Thymus (tissue), 11 donors: ENCODE measurements at regions not wholly inside any gene's neighbourhood (a gene's known extent, or its start where the extent isn't known, plus 50 kb on each side); places are given as distances from the start of the nearest gene placed in this dataset.

Experiments
- DNase-seq, 9 donors: peaks; one replicate each; pipeline ENCODE4 v3.0.0-alpha.2; 2013; ENCODE audit warnings: low spot score in 9 of 9, low read depth in 6 of 9, missing footprints in 1 of 9
- H3K27ac ChIP-seq, 2 donors: one replicate each; pipeline ENCODE4 v1.5.1; 2013; ENCODE audit warnings: control low read depth in 1 of 2, low read depth in 1 of 2, low read length in 1 of 2, mild to moderate bottlenecking in 1 of 2, moderate library complexity in 1 of 2
- H3K27me3 ChIP-seq, 2 donors: one replicate each; pipeline ENCODE4 v1.5.1; 2013; ENCODE audit warnings: low read length in 1 of 2; ENCODE audit not compliant: control insufficient read depth in 2 of 2, insufficient read depth in 1 of 2
- H3K36me3 ChIP-seq, 2 donors: one replicate each; pipeline ENCODE4 v1.5.1; 2013; ENCODE audit warnings: low read length in 1 of 2, mild to moderate bottlenecking in 1 of 2, moderate library complexity in 1 of 2; ENCODE audit not compliant: control insufficient read depth in 2 of 2, insufficient read depth in 2 of 2
- H3K4me1 ChIP-seq, 2 donors: one replicate each; pipeline ENCODE4 v1.5.1; 2013; ENCODE audit warnings: low read length in 2 of 2; ENCODE audit not compliant: control insufficient read depth in 2 of 2, insufficient read depth in 2 of 2
- H3K4me3 ChIP-seq, 2 donors: one replicate each; pipeline ENCODE4 v1.5.1; 2013; ENCODE audit warnings: low read length in 2 of 2, control low read depth in 1 of 2, mild to moderate bottlenecking in 1 of 2
- H3K9me3 ChIP-seq, 2 donors: one replicate each; pipeline ENCODE4 v1.5.1; 2013; ENCODE audit warnings: low read length in 1 of 2, mild to moderate bottlenecking in 1 of 2; ENCODE audit not compliant: control insufficient read depth in 2 of 2, insufficient read depth in 1 of 2
- WGBS: extraction: QIAGEN DNeasy Blood & Tissue Kit; methylation state at CpG from one replicate; pipeline ENCODE4 v1.1.7; 2013; 5-methylcytosine and 5-hydroxymethylcytosine counted together
- donor health status: healthy.

GRCh38 chr20:39103732-39104131, 141.6 kb downstream of the DHX35 start:
- H3K4me1 ChIP-seq: no peaks in the 10 kb centered on the region
- H3K4me3 ChIP-seq: no peak overlapping the region
- H3K27ac ChIP-seq: no peak overlapping the region
- no peaks in the 10 kb centered on the region for H3K36me3 ChIP-seq
- DNase-seq: no peak
- no peaks in the 10 kb centered on the region for H3K9me3 ChIP-seq
- 98% methylated on average over 1 of the region's 1 CpG for whole genome bisulfite sequencing
- peaks cover 0 to 1% of the 10 kb centered on the region in 2 donors for H3K27me3 ChIP-seq

- no peaks in the 10 kb centered on the region for H3K36me3 ChIP-seq
- no peaks in the 10 kb centered on the region for H3K9me3 ChIP-seq
- peaks cover 0 to 2% of the 10 kb centered on the region in 2 donors for H3K27me3 ChIP-seq
- no peaks in the 10 kb centered on the region for H3K4me1 ChIP-seq
- 96% methylated on average over 4 of the region's 4 CpGs for WGBS
- H3K4me3 ChIP-seq: no peak overlapping the region
- no peak for DNase-seq
- H3K27ac ChIP-seq: no peak overlapping the region
Observed at GRCh38 chr20:39103305-39103704, 141.2 kb downstream of the DHX35 start.

GRCh38 chr20:39101895-39102294, 139.8 kb downstream of the DHX35 start:
- Histone ChIP-seq H3K4me3 (no peak overlapping the region), H3K27me3 (peaks cover 0 to 2% of the 10 kb centered on the region in 2 donors), H3K27ac (no peak overlapping the region), H3K36me3 (no peaks in the 10 kb centered on the region), H3K9me3 (no peaks in the 10 kb centered on the region), H3K4me1 (no peaks in the 10 kb centered on the region)
- no peak for DNase-seq
- 97% methylated on average over 3 of the region's 3 CpGs for WGBS

- Histone ChIP-seq H3K4me1 (no peaks in the 10 kb centered on the region), H3K27me3 (peaks cover 0 to 2% of the 10 kb centered on the region in 2 donors), H3K27ac (no peak overlapping the region), H3K9me3 (no peaks in the 10 kb centered on the region), H3K36me3 (no peaks in the 10 kb centered on the region), H3K4me3 (no peak overlapping the region)
- no peak for DNase-seq
- WGBS: 33% methylated on average over 6 of the region's 6 CpGs
Observed at GRCh38 chr20:39100691-39101090, 138.5 kb downstream of the DHX35 start.

GRCh38 chr20:39097889-39098288, 135.7 kb downstream of the DHX35 start:
- no peak for DNase-seq
- WGBS: 62% methylated on average over 3 of the region's 3 CpGs
- H3K36me3 ChIP-seq: no peaks in the 10 kb centered on the region
- H3K4me1 ChIP-seq: no peaks in the 10 kb centered on the region
- H3K27me3 ChIP-seq: peaks cover 0 to 2% of the 10 kb centered on the region in 2 donors
- no peak overlapping the region for H3K4me3 ChIP-seq
- no peak overlapping the region for H3K27ac ChIP-seq
- no peaks in the 10 kb centered on the region for H3K9me3 ChIP-seq

GRCh38 chr20:39095870-39096269, 133.7 kb downstream of the DHX35 start:
- Histone ChIP-seq H3K27ac (no peak overlapping the region), H3K27me3 (peaks cover 0 to 2% of the 10 kb centered on the region in 2 donors), H3K9me3 (no peaks in the 10 kb centered on the region), H3K36me3 (no peaks in the 10 kb centered on the region), H3K4me1 (no peaks in the 10 kb centered on the region), H3K4me3 (no peak overlapping the region)
- WGBS: 93% methylated on average over 1 of the region's 1 CpG
- no peak for DNase-seq

- Histone ChIP-seq H3K4me1 (no peaks in the 10 kb centered on the region), H3K36me3 (no peaks in the 10 kb centered on the region), H3K9me3 (no peaks in the 10 kb centered on the region), H3K4me3 (no peak overlapping the region), H3K27me3 (peaks cover 0 to 2% of the 10 kb centered on the region in 2 donors), H3K27ac (no peak overlapping the region)
- no peak for DNase-seq
- 98% methylated on average over 1 of the region's 1 CpG for WGBS
Observed at GRCh38 chr20:39094391-39094790, 132.2 kb downstream of the DHX35 start.

- DNase-seq: no peak
- Histone ChIP-seq H3K9me3 (no peaks in the 10 kb centered on the region), H3K27ac (no peak overlapping the region), H3K4me1 (no peaks in the 10 kb centered on the region), H3K27me3 (no peaks in the 10 kb centered on the region), H3K36me3 (no peaks in the 10 kb centered on the region), H3K4me3 (no peak overlapping the region)
- 73% methylated on average over 3 of the region's 3 CpGs for WGBS
Observed at GRCh38 chr20:39092733-39093410, 130.7 kb downstream of the DHX35 start.

GRCh38 chr20:39090906-39091305, 128.8 kb downstream of the DHX35 start:
- H3K9me3 ChIP-seq: no peaks in the 10 kb centered on the region
- no peak overlapping the region for H3K4me3 ChIP-seq
- no peak overlapping the region for H3K27ac ChIP-seq
- H3K27me3 ChIP-seq: no peaks in the 10 kb centered on the region
- H3K4me1 ChIP-seq: no peaks in the 10 kb centered on the region
- no peak for DNase-seq
- H3K36me3 ChIP-seq: no peaks in the 10 kb centered on the region
- 43% methylated on average over 5 of the region's 5 CpGs for WGBS
